ENCODE measurements at regions not wholly inside any gene's neighbourhood (a gene's known extent, or its start where the extent isn't known, plus 50 kb on each side); places are given as distances from the start of the nearest gene placed in this dataset.

DNA sequence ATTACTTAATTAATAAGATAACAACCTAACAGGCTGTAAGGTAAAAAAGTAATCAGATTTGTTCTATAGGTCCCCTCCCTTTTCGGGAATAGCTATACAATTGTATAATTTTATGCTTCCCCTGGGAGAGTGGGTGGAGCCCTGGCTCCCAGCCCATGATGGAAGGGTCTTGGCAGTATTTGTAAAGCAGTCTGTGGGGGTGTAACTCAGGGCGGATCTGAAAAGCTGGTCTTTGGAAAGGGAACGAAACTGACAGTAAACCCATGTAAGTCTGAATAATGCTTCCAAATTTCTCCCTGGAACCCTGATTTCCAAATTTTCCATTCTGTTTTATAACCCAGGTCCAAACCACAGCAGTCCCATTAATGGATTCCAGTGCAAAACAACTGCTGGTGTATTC is 110.4 kb downstream of the DAD1 start:
- POLR2A ChIA-PET = interaction anchor here (1.7 kb wide), 1 partner anchor 9 kb away, joined by 5 read pairs; no protein-coding TSS in a partner anchor
- ATAC-seq (no peak), DNase-seq (ENCODE audit: low read depth, low spot score) (no peak)
- Histone ChIP-seq H3K9me2 (ENCODE audit: insufficient read depth) (no peaks in the 10 kb centered on the region), H3K27me3 (ENCODE audit: insufficient read depth, low read length) (peaks cover 95% of the 10 kb centered on the region), H4K20me1 (ENCODE audit: insufficient read depth) (no peaks in the 10 kb centered on the region), H3K4me2 (ENCODE audit: low read length) (no peak overlapping the region), H2AFZ (ENCODE audit: low read depth, low read length, poor library complexity, severe bottlenecking) (no peak overlapping the region), H3K36me3 (ENCODE audit: control insufficient read depth in 1 of 2, insufficient read depth in 2 of 2, low read length in 2 of 2) (no peaks in the 10 kb centered on the region), H3K79me2 (ENCODE audit: insufficient read depth, low read length) (no peaks in the 10 kb centered on the region), H3K4me1 (ENCODE audit: control insufficient read depth in 1 of 2, insufficient read depth in 2 of 2, low read length in 2 of 2) (no peaks in the 10 kb centered on the region), H3K9me3 (ENCODE audit: control insufficient read depth in 1 of 2, insufficient read depth in 1 of 2, low read depth in 1 of 2, low read length in 2 of 2) (no peaks in the 10 kb centered on the region), H3K9ac (ENCODE audit: low read length) (no peak overlapping the region), H3K27ac (ENCODE audit: low read depth, low read length) (no peak overlapping the region), H3K4me3 (replicated peaks in 1 of 2; ENCODE audit: low read depth in 1 of 2, low read length in 2 of 2) (no peak overlapping the region)
- TF ChIP-seq ZNF274 (IDR thresholded peaks at IDR 0.05; ENCODE audit: low read depth, low read length) (no peak), ELF1 (IDR thresholded peaks at IDR 0.05; ENCODE audit: borderline replicate concordance, low read depth) (no peak), CEBPB (IDR thresholded peaks at IDR 0.05; ENCODE audit: low read depth) (no peak), EZH2 (IDR thresholded peaks at IDR 0.05) (no peak), RAD21 (IDR thresholded peaks at IDR 0.05; ENCODE audit: low read depth) (no peak), SP1 (IDR thresholded peaks at IDR 0.05; ENCODE audit: low read depth) (no peak), YY1 (IDR thresholded peaks at IDR 0.05; ENCODE audit: extremely low read depth, insufficient replicate concordance, low read depth, low read length) (no peak)
- TF ChIP-seq, protein P1, sequence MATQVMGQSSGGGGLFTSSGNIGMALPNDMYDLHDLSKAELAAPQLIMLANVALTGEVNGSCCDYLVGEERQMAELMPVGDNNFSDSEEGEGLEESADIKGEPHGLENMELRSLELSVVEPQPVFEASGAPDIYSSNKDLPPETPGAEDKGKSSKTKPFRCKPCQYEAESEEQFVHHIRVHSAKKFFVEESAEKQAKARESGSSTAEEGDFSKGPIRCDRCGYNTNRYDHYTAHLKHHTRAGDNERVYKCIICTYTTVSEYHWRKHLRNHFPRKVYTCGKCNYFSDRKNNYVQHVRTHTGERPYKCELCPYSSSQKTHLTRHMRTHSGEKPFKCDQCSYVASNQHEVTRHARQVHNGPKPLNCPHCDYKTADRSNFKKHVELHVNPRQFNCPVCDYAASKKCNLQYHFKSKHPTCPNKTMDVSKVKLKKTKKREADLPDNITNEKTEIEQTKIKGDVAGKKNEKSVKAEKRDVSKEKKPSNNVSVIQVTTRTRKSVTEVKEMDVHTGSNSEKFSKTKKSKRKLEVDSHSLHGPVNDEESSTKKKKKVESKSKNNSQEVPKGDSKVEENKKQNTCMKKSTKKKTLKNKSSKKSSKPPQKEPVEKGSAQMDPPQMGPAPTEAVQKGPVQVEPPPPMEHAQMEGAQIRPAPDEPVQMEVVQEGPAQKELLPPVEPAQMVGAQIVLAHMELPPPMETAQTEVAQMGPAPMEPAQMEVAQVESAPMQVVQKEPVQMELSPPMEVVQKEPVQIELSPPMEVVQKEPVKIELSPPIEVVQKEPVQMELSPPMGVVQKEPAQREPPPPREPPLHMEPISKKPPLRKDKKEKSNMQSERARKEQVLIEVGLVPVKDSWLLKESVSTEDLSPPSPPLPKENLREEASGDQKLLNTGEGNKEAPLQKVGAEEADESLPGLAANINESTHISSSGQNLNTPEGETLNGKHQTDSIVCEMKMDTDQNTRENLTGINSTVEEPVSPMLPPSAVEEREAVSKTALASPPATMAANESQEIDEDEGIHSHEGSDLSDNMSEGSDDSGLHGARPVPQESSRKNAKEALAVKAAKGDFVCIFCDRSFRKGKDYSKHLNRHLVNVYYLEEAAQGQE (IDR thresholded peaks at IDR 0.05; ENCODE audit: low read depth) = no peak
- TF ChIP-seq, protein P2, sequence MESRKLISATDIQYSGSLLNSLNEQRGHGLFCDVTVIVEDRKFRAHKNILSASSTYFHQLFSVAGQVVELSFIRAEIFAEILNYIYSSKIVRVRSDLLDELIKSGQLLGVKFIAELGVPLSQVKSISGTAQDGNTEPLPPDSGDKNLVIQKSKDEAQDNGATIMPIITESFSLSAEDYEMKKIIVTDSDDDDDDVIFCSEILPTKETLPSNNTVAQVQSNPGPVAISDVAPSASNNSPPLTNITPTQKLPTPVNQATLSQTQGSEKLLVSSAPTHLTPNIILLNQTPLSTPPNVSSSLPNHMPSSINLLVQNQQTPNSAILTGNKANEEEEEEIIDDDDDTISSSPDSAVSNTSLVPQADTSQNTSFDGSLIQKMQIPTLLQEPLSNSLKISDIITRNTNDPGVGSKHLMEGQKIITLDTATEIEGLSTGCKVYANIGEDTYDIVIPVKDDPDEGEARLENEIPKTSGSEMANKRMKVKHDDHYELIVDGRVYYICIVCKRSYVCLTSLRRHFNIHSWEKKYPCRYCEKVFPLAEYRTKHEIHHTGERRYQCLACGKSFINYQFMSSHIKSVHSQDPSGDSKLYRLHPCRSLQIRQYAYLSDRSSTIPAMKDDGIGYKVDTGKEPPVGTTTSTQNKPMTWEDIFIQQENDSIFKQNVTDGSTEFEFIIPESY (IDR thresholded peaks at IDR 0.05; ENCODE audit: extremely low read depth, insufficient replicate concordance, low read length) = no peak
- intact Hi-C loops (cut with micrococcal nuclease) = no loop called here
- BruUV-seq (replicated peaks) = no TSS peak
- RAD21 ChIA-PET (ENCODE audit: low non-redundant PET in 1 of 2, low total read pairs in 2 of 2, uncharacterized antibody in 2 of 2, unreplicated experiment in 2 of 2) = no interaction called here
- CTCF ChIA-PET = no interaction called here
